HepG2 (cell line): ENCODE measurements at regions not wholly inside any gene's neighbourhood (a gene's known extent, or its start where the extent isn't known, plus 50 kb on each side); places are given as distances from the start of the nearest gene placed in this dataset.

Experiments used
- ATAC-seq: fragments of 200-7000 bp; cut with Tn5 transposase; 3 replicates; pipeline ENCODE4 v1.9.1; 2020; ENCODE audit warnings: mild to moderate bottlenecking, moderate library complexity
- BruUV-seq: library from RNA; stranded (reverse); fragments of 400-500 nt; replicated peaks from 2 replicates; lab custom pipeline; 2021; lab: Mats Ljungman, UMichigan
- CTCF ChIA-PET: fragments of 300-600 bp; formaldehyde crosslinking; extraction: SDS; loops from one replicate; lab custom pipeline; 2021; ENCODE audit warnings: low total read pairs, inconsistent platforms, low intra/inter-chr PET ratio; lab: Yijun Ruan, JAX
- POLR2A ChIA-PET: fragments of 350-600 bp; sonication (Branson Sonifier 250); formaldehyde crosslinking; loops from one replicate; lab custom pipeline; 2020; ENCODE audit warnings: antibody characterized with exemption, inconsistent platforms; lab: Yijun Ruan, JAX
- DNase-seq: peaks from one replicate; pipeline ENCODE4 v3.0.0-alpha.2; 2015; ENCODE audit warnings: low spot score
- FAIRE-seq: peaks from 3 replicates; lab custom pipeline; 2011; peaks lifted over from hg19 to GRCh38; lab: Jason Lieb, UNC
- H2AFZ ChIP-seq: one replicate; pipeline ENCODE4 v1.6.1; 2011; ENCODE audit warnings: low read length, inconsistent platforms
- H3K27ac ChIP-seq: fragments of 300-600 bp; 3 replicates; pipeline ENCODE4 v1.8.0; 2011; ENCODE audit warnings: mixed run types, mild to moderate bottlenecking, mixed read lengths, low read length, inconsistent platforms; ENCODE audit not compliant: insufficient read depth; ENCODE audit errors: extremely low read length
- H3K27me3 ChIP-seq, 2 experiments: fragments of 200-600 bp in 1 of 2; 2 replicates in 1 of 2; 3 replicates in 1 of 2; pipeline versions ENCODE4 v1.6.0 to v1.8.0; 2011; ENCODE audit warnings: low read length in 2 of 2, mild to moderate bottlenecking in 2 of 2, moderate library complexity in 2 of 2, inconsistent platforms in 1 of 2; ENCODE audit not compliant: insufficient read depth in 2 of 2, control insufficient read depth in 1 of 2
- H3K36me3 ChIP-seq, 2 experiments: fragments of 200-600 bp in 1 of 2; replicated peaks in 1 of 2; 2 replicates in 1 of 2; 3 replicates in 1 of 2; pipeline versions ENCODE4 v1.5.1 to v1.8.0; 2011; ENCODE audit warnings: low read length in 2 of 2, inconsistent platforms in 1 of 2; ENCODE audit not compliant: insufficient read depth in 2 of 2, control insufficient read depth in 1 of 2
- H3K4me1 ChIP-seq: 2 replicates; pipeline ENCODE4 v1.5.1; 2012; ENCODE audit warnings: low read length, inconsistent platforms; ENCODE audit not compliant: insufficient read depth
- H3K4me2 ChIP-seq: 2 replicates; pipeline ENCODE4 v1.6.0; 2011; ENCODE audit warnings: low read depth, low read length, inconsistent platforms
- H3K4me3 ChIP-seq, 3 experiments: fragments of 200-600 bp in 1 of 3; sonication (generic), shearing (Covaris generic) in 1 of 3; replicated peaks in 1 of 3; 2 replicates each; pipeline ENCODE4 v1.5.1; 2011 to 2016; ENCODE audit warnings: low read length in 3 of 3, inconsistent platforms in 2 of 3, low read depth in 2 of 3, mild to moderate bottlenecking in 2 of 3, control low read depth in 1 of 3, mixed read lengths in 1 of 3; ENCODE audit not compliant: insufficient read depth in 1 of 3
- H3K79me2 ChIP-seq: one replicate; pipeline ENCODE4 v1.6.1; 2011; ENCODE audit warnings: low read length, inconsistent platforms; ENCODE audit not compliant: insufficient read depth
- H3K9ac ChIP-seq: 2 replicates; pipeline ENCODE4 v1.6.0; 2011; ENCODE audit warnings: mild to moderate bottlenecking, low read depth, low read length, inconsistent platforms; ENCODE audit not compliant: insufficient read depth
- H3K9me3 ChIP-seq: 2 replicates; pipeline ENCODE4 v1.5.1; 2012; ENCODE audit warnings: mild to moderate bottlenecking, low read length
- H4K20me1 ChIP-seq: 2 replicates; pipeline ENCODE4 v1.6.0; 2011; ENCODE audit warnings: inconsistent platforms, mild to moderate bottlenecking, low read length, moderate library complexity; ENCODE audit not compliant: insufficient read depth
- NFE2L1 ChIP-seq: sonication (generic); formaldehyde crosslinking; IDR thresholded peaks from 2 replicates; pipeline ENCODE4 v1.4.0; 2020; ENCODE audit warnings: missing genetic modification reagents, mild to moderate bottlenecking, borderline replicate concordance
- PCBP1 ChIP-seq: fragments of 200-400 bp; formaldehyde crosslinking; IDR thresholded peaks from 2 replicates; pipeline ENCODE4 v1.6.1; 2017; ENCODE audit warnings: mild to moderate bottlenecking, low read depth, low read length, borderline replicate concordance
- SMAD1 ChIP-seq: sonication (generic); formaldehyde crosslinking; IDR thresholded peaks from 2 replicates; pipeline ENCODE4 v1.4.0; 2020; ENCODE audit warnings: missing genetic modification reagents, low read depth, mild to moderate bottlenecking, borderline replicate concordance
- TMF1 ChIP-seq: sonication (generic); formaldehyde crosslinking; IDR thresholded peaks from 2 replicates; pipeline ENCODE4 v1.8.1; 2022; ENCODE audit warnings: low read depth, missing genetic modification reagents
- YEATS2 ChIP-seq: sonication (generic); formaldehyde crosslinking; IDR thresholded peaks from 2 replicates; pipeline ENCODE4 v1.4.0; 2020; ENCODE audit warnings: missing genetic modification reagents, borderline replicate concordance
- ZNF546 ChIP-seq: sonication (generic); formaldehyde crosslinking; conservative IDR thresholded peaks from 2 replicates; pipeline ENCODE4 v1.8.1; 2023; ENCODE audit warnings: mild to moderate bottlenecking, missing genetic modification reagents
- ZNF816 ChIP-seq: sonication (generic); formaldehyde crosslinking; IDR thresholded peaks from 2 replicates; pipeline ENCODE4 v1.8.0; 2022; ENCODE audit warnings: missing genetic modification reagents, mild to moderate bottlenecking, borderline replicate concordance
- WGBS: methylation state at CpG from one replicate; pipeline ENCODE4 v1.1.6; 2017; ENCODE audit warnings: low lambda C conversion rate; 5-methylcytosine and 5-hydroxymethylcytosine counted together
- in situ Hi-C: cut with HindIII; loops from 2 replicates; pipeline ENCODE4 v1.10.0; 2017; ENCODE audit warnings: low pct_unique_long_range_greater_than_20kb; ENCODE audit not compliant: extremely low pct_ligation_motif_present
- intact Hi-C: fragments of 100-400 bp; cut with micrococcal nuclease; formaldehyde crosslinking; loops from one replicate; pipeline ENCODE4 v1.10.0; 2022; ENCODE audit not compliant: unreplicated experiment
- TF ChIP-seq, protein P1 (sequence below), 2 experiments: sonication (generic) in 1 of 2; formaldehyde crosslinking in 1 of 2; IDR thresholded peaks; 2 replicates each; pipeline versions ENCODE4 v1.5.1 to v1.6.1; 2011 to 2020; ENCODE audit warnings: borderline replicate concordance in 1 of 2, low read depth in 1 of 2, low read length in 1 of 2, mild to moderate bottlenecking in 1 of 2, missing genetic modification reagents in 1 of 2, moderate library complexity in 1 of 2
- TF ChIP-seq, protein P2 (sequence below): IDR thresholded peaks from 2 replicates; pipeline ENCODE4 v1.6.1; 2018; ENCODE audit warnings: missing genetic modification reagents
- TF ChIP-seq, protein P3 (sequence below): sonication (generic); formaldehyde crosslinking; IDR thresholded peaks from 2 replicates; pipeline ENCODE4 v1.9.0; 2022; ENCODE audit warnings: low read depth, missing genetic modification reagents
- TF ChIP-seq, protein P4 (sequence below): sonication (generic); formaldehyde crosslinking; IDR thresholded peaks from 2 replicates; pipeline ENCODE4 v1.8.1; 2023; ENCODE audit warnings: mild to moderate bottlenecking, inconsistent platforms, moderate library complexity, missing genetic modification reagents, borderline replicate concordance
- TF ChIP-seq, protein P5 (sequence below): sonication (generic); formaldehyde crosslinking; IDR thresholded peaks from 2 replicates; pipeline ENCODE4 v1.4.0; 2020; ENCODE audit warnings: missing genetic modification reagents
- TF ChIP-seq, protein P6 (sequence below): sonication (generic); formaldehyde crosslinking; IDR thresholded peaks from 2 replicates; pipeline ENCODE4 v1.5.0; 2020; ENCODE audit warnings: mild to moderate bottlenecking, missing genetic modification reagents

DNA sequence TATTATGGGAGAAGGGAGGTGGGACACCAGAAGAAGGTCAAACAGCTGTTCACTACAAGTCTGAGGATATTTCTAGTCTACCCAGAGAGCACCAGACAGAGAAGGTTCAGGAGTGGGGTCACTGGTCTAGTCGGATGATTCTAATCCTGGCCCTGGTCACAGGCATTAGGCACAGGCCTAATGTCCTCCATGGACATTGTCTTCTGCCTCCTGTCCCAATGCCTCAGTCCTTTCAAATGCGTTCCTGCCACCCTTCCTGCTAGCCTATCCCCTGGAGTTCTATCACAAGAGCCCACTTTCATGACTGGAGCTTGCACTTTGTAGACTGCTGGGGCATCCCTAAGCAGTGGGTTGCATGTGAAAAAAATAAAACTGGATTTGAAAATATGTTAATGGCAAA, 83.9 kb upstream of the PFN2 start:
- DNase-seq = no peak
- no peak for ATAC-seq
- H3K9ac ChIP-seq = no peak overlapping the region
- no peaks in the 10 kb centered on the region for H3K4me1 ChIP-seq
- in situ Hi-C loops (no loop called here), intact Hi-C loops (no loop called here)
- FAIRE-seq = no peak
- POLR2A ChIA-PET = interaction anchor here (0.5 kb wide), 1 partner anchor 303 kb away, joined by 3 read pairs; no protein-coding TSS in a partner anchor
- no peak overlapping the region for H3K27ac ChIP-seq
- no peak overlapping the region for H3K4me2 ChIP-seq
- BruUV-seq = no TSS peak
- WGBS = 0% methylated on average over 2 of the region's 2 CpGs
- no peak overlapping the region for H3K4me3 ChIP-seq
- H3K79me2 ChIP-seq = no peaks in the 10 kb centered on the region
- H3K9me3 ChIP-seq = no peaks in the 10 kb centered on the region
- H4K20me1 ChIP-seq = no peaks in the 10 kb centered on the region
- H3K36me3 ChIP-seq = no peaks in the 10 kb centered on the region
- CTCF ChIA-PET = no interaction called here
- H2AFZ ChIP-seq = no peak overlapping the region
- H3K27me3 ChIP-seq = peaks cover 0 to 14% of the 10 kb centered on the region in 2 experiments; a peak in 4 of 5 replicates
- TF ChIP-seq, protein P1, sequence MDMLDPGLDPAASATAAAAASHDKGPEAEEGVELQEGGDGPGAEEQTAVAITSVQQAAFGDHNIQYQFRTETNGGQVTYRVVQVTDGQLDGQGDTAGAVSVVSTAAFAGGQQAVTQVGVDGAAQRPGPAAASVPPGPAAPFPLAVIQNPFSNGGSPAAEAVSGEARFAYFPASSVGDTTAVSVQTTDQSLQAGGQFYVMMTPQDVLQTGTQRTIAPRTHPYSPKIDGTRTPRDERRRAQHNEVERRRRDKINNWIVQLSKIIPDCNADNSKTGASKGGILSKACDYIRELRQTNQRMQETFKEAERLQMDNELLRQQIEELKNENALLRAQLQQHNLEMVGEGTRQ (IDR thresholded peaks at IDR 0.05; ENCODE audit: low read depth, low read length) = no peak
- TF ChIP-seq, protein P1 (CRISPR knock-in tag; IDR thresholded peaks at IDR 0.05; ENCODE audit: borderline replicate concordance) = no peak
- TF ChIP-seq, protein P2, sequence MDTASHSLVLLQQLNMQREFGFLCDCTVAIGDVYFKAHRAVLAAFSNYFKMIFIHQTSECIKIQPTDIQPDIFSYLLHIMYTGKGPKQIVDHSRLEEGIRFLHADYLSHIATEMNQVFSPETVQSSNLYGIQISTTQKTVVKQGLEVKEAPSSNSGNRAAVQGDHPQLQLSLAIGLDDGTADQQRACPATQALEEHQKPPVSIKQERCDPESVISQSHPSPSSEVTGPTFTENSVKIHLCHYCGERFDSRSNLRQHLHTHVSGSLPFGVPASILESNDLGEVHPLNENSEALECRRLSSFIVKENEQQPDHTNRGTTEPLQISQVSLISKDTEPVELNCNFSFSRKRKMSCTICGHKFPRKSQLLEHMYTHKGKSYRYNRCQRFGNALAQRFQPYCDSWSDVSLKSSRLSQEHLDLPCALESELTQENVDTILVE (CRISPR knock-in tag) = no peak
- TF ChIP-seq, protein P3, sequence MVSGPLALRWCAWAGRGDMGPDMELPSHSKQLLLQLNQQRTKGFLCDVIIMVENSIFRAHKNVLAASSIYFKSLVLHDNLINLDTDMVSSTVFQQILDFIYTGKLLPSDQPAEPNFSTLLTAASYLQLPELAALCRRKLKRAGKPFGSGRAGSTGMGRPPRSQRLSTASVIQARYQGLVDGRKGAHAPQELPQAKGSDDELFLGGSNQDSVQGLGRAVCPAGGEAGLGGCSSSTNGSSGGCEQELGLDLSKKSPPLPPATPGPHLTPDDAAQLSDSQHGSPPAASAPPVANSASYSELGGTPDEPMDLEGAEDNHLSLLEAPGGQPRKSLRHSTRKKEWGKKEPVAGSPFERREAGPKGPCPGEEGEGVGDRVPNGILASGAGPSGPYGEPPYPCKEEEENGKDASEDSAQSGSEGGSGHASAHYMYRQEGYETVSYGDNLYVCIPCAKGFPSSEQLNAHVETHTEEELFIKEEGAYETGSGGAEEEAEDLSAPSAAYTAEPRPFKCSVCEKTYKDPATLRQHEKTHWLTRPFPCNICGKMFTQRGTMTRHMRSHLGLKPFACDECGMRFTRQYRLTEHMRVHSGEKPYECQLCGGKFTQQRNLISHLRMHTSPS (CRISPR knock-in tag) = no peak
- TF ChIP-seq NFE2L1 (CRISPR knock-in tag) = no peak
- no peak for TF ChIP-seq ZNF816
- TF ChIP-seq, protein P4, sequence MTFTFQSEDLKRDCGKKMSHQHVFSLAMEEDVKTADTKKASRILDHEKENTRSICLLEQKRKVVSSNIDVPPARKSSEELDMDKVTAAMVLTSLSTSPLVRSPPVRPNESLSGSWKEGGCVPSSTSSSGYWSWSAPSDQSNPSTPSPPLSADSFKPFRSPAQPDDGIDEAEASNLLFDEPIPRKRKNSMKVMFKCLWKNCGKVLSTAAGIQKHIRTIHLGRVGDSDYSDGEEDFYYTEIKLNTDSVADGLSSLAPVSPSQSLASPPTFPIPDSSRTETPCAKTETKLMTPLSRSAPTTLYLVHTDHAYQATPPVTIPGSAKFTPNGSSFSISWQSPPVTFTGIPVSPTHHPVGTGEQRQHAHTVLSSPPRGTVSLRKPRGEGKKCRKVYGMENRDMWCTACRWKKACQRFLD (CRISPR knock-in tag) = no peak
- TF ChIP-seq, protein P5, sequence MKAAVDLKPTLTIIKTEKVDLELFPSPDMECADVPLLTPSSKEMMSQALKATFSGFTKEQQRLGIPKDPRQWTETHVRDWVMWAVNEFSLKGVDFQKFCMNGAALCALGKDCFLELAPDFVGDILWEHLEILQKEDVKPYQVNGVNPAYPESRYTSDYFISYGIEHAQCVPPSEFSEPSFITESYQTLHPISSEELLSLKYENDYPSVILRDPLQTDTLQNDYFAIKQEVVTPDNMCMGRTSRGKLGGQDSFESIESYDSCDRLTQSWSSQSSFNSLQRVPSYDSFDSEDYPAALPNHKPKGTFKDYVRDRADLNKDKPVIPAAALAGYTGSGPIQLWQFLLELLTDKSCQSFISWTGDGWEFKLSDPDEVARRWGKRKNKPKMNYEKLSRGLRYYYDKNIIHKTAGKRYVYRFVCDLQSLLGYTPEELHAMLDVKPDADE (CRISPR knock-in tag) = no peak
- TF ChIP-seq PCBP1 = no peak
- no peak for TF ChIP-seq SMAD1
- TF ChIP-seq, protein P6, sequence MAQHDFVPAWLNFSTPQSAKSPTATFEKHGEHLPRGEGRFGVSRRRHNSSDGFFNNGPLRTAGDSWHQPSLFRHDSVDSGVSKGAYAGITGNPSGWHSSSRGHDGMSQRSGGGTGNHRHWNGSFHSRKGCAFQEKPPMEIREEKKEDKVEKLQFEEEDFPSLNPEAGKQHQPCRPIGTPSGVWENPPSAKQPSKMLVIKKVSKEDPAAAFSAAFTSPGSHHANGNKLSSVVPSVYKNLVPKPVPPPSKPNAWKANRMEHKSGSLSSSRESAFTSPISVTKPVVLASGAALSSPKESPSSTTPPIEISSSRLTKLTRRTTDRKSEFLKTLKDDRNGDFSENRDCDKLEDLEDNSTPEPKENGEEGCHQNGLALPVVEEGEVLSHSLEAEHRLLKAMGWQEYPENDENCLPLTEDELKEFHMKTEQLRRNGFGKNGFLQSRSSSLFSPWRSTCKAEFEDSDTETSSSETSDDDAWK = no peak
- TF ChIP-seq TMF1 (CRISPR knock-in tag) = no peak
- TF ChIP-seq ZNF546 = no peak
- TF ChIP-seq YEATS2 (CRISPR knock-in tag) = no peak
